ENCODE measurements at regions not wholly inside any gene's neighbourhood (a gene's known extent, or its start where the extent isn't known, plus 50 kb on each side); places are given as distances from the start of the nearest gene placed in this dataset.
"Not testable (repeated sequence)": the region's sequence is repeated elsewhere in the genome, so short reads cannot be mapped to it uniquely, and the experiment has no call there.

- not testable (repeated sequence) for DNase-seq
These were observed 103.2 kb upstream of the ZNF746 start for GRCh38 chr7:149600669-149601330.

GRCh38 chr7:149599636-149600206, 102.1 kb upstream of the ZNF746 start:
- no peak for DNase-seq

GRCh38 chr7:149598721-149599308, 101.2 kb upstream of the ZNF746 start:
- no peak for DNase-seq

GRCh38 chr7:149597789-149598188, 100.2 kb upstream of the ZNF746 start:
- DNase-seq = not testable (repeated sequence)

- no peak for DNase-seq
These were observed 97.9 kb upstream of the ZNF746 start for GRCh38 chr7:149595541-149595940.

- DNase-seq = no peak
These were observed 97.5 kb upstream of the ZNF746 start for GRCh38 chr7:149595078-149595477.

GRCh38 chr7:149588930-149589329, 91.3 kb upstream of the ZNF746 start:
- DNase-seq = no peak

- no peak for DNase-seq
These were observed 89.3 kb upstream of the ZNF746 start for GRCh38 chr7:149586646-149587645.

- DNase-seq = no peak
These were observed 86.9 kb upstream of the ZNF746 start for GRCh38 chr7:149584530-149584929.

- no peak for DNase-seq
These were observed 86.4 kb upstream of the ZNF746 start for GRCh38 chr7:149584009-149584408.

GRCh38 chr7:149580328-149580727, 82.7 kb upstream of the ZNF746 start:
- no peak for DNase-seq

GRCh38 chr7:149579365-149579764, 81.8 kb upstream of the ZNF746 start:
- DNase-seq = not testable (repeated sequence)

GRCh38 chr7:149574428-149574827, 76.8 kb upstream of the ZNF746 start:
- DNase-seq = not testable (repeated sequence)

- no peak for DNase-seq
These were observed 75.9 kb upstream of the ZNF746 start for GRCh38 chr7:149573519-149573918.

GRCh38 chr7:149572920-149573319, 75.3 kb upstream of the ZNF746 start:
- DNase-seq = not testable (repeated sequence)

GRCh38 chr7:149570784-149571183, 73.2 kb upstream of the ZNF746 start:
- no peak for DNase-seq

GRCh38 chr7:149569726-149570422, 72.3 kb upstream of the ZNF746 start:
- no peak for DNase-seq

GRCh38 chr7:149569025-149569725, 71.6 kb upstream of the ZNF746 start:
- DNase-seq = no peak

GRCh38 chr7:149568218-149568617, 70.6 kb upstream of the ZNF746 start:
- no peak for DNase-seq

GRCh38 chr7:149566103-149566502, 68.5 kb upstream of the ZNF746 start:
- no peak for DNase-seq

- DNase-seq = no peak
These were observed 67.4 kb upstream of the ZNF746 start for GRCh38 chr7:149565096-149565382.

Measured in hindlimb muscle (tissue), 1 donor.